PC-3 (cell line): ENCODE measurements at regions not wholly inside any gene's neighbourhood (a gene's known extent, or its start where the extent isn't known, plus 50 kb on each side); places are given as distances from the start of the nearest gene placed in this dataset.
A peak's percentile ranks its signal among the peaks of the same experiment; 100 is the strongest.

Experiments
- ATAC-seq: fragments of 200-7000 bp; cut with Tn5 transposase; 2 replicates; pipeline ENCODE4 v1.9.1; 2020; ENCODE audit warnings: mild to moderate bottlenecking, moderate library complexity
- BruUV-seq: library from RNA; stranded (reverse); fragments of 400-500 nt; replicated peaks from 2 replicates; lab custom pipeline; 2021; lab: Mats Ljungman, UMichigan
- CTCF ChIA-PET: fragments of 300-600 bp; sonication (Branson Sonifier 250); formaldehyde crosslinking; loops from one replicate; lab custom pipeline; 2022; ENCODE audit warnings: antibody characterized with exemption; lab: Charles Lee
- POLR2A ChIA-PET: fragments of 300-600 bp; sonication (Branson Sonifier 250); formaldehyde crosslinking; loops from one replicate; lab custom pipeline; 2022; ENCODE audit warnings: antibody characterized with exemption; ENCODE audit not compliant: unreplicated experiment; lab: Charles Lee
- DNase-seq: peaks from one replicate; pipeline ENCODE4 v3.0.0-alpha.2; 2015
- H2AFZ ChIP-seq: fragments of 300-600 bp; sonication (generic); 2 replicates; pipeline ENCODE4 v1.6.0; 2016; ENCODE audit warnings: antibody characterized with exemption, low read length
- H3F3A ChIP-seq: fragments of 300-600 bp; sonication (generic); one replicate; pipeline ENCODE4 v1.6.0; 2017; ENCODE audit warnings: antibody characterized with exemption, low read length, control low read depth, mild to moderate bottlenecking; ENCODE audit not compliant: unreplicated experiment
- H3K27ac ChIP-seq: fragments of 300-600 bp; sonication (generic); 2 replicates; pipeline ENCODE4 v1.5.1; 2016; ENCODE audit warnings: mild to moderate bottlenecking, low read length
- H3K27me3 ChIP-seq: fragments of 300-600 bp; sonication (generic); 2 replicates; pipeline ENCODE4 v1.6.1; 2016; ENCODE audit warnings: low read length, mixed read lengths
- H3K36me3 ChIP-seq: fragments of 300-600 bp; sonication (generic); 2 replicates; pipeline ENCODE4 v1.6.1; 2016; ENCODE audit warnings: low read depth, mixed run types, low read length, mixed read lengths
- H3K4me1 ChIP-seq: fragments of 300-600 bp; sonication (generic); 2 replicates; pipeline ENCODE4 v1.5.1; 2016; ENCODE audit warnings: low read length; ENCODE audit not compliant: insufficient read depth
- H3K4me2 ChIP-seq: fragments of 300-600 bp; sonication (generic); 2 replicates; pipeline ENCODE4 v1.6.0; 2016; ENCODE audit warnings: low read length
- H3K4me3 ChIP-seq: fragments of 300-600 bp; sonication (generic); 2 replicates; pipeline ENCODE4 v1.5.1; 2016; ENCODE audit warnings: mild to moderate bottlenecking, low read length, mixed read lengths
- H3K79me2 ChIP-seq: fragments of 300-600 bp; sonication (generic); 2 replicates; pipeline ENCODE4 v1.6.1; 2017; ENCODE audit warnings: low read length, mixed read lengths
- H3K9ac ChIP-seq: fragments of 300-600 bp; sonication (generic); 2 replicates; pipeline ENCODE4 v1.6.0; 2016; ENCODE audit warnings: mild to moderate bottlenecking, low read length
- H3K9me2 ChIP-seq: fragments of 300-600 bp; sonication (generic); replicated peaks from 2 replicates; pipeline ENCODE4 v1.6.1; 2016; ENCODE audit warnings: mixed run types, low read length, mixed read lengths
- H3K9me3 ChIP-seq: fragments of 300-600 bp; sonication (generic); 2 replicates; pipeline ENCODE4 v1.6.1; 2016; ENCODE audit warnings: low read length, mixed read lengths
- H4K20me1 ChIP-seq: fragments of 300-600 bp; sonication (generic); 2 replicates; pipeline ENCODE4 v1.6.1; 2016; ENCODE audit warnings: low read length, mixed read lengths
- EZH2 ChIP-seq: fragments of 300-600 bp; sonication (generic); IDR thresholded peaks from one replicate; pipeline ENCODE4 v1.6.1; 2017; ENCODE audit warnings: antibody characterized with exemption, mild to moderate bottlenecking, low read length; ENCODE audit not compliant: unreplicated experiment
- EZH2phosphoT487 ChIP-seq: fragments of 300-600 bp; sonication (generic); IDR thresholded peaks from 2 replicates; pipeline ENCODE4 v1.6.1; 2018; ENCODE audit warnings: mild to moderate bottlenecking, antibody characterized with exemption, low read length, borderline replicate concordance
- intact Hi-C: fragments of 100-400 bp; cut with micrococcal nuclease; formaldehyde crosslinking; loops from 2 replicates; pipeline ENCODE4 v1.9.0; 2023
- TF ChIP-seq, protein P1 (sequence below): fragments of 300-600 bp; sonication (generic); conservative IDR thresholded peaks from 2 replicates; pipeline ENCODE4 v1.5.1; 2017; ENCODE audit warnings: antibody characterized with exemption, low read depth, mild to moderate bottlenecking, low read length

DNA sequence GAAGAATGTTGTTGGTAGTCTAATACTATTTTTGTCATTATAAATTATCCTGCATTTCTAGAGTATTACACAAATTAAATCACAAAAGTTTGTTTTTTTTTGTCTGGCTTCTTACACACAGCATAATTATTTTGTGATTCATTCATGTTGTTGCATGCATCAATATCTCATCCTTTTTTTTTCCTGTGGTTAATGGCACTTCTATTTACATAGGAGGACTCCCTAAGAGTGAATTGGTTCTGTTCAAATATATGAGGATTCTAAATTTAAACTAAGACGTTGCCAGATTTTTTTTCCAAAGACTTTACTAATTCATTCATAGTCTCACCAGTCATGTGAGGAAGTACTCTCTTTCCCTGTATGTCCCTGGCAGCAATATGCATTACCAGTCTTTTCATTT, 303.3 kb downstream of the GPR37 start:
- no peak overlapping the region for H3K4me3 ChIP-seq
- DNase-seq (peak; percentile 86), ATAC-seq (peak; percentile 91)
- peak overlapping the region; percentile 43; the same call in 1 of the 2 replicates for H3K27ac ChIP-seq
- no peaks in the 10 kb centered on the region for H3F3A ChIP-seq
- H2AFZ ChIP-seq, result no peak overlapping the region
- H3K9ac ChIP-seq, result no peak overlapping the region
- TF ChIP-seq EZH2phosphoT487 (no peak), EZH2 (no peak)
- TF ChIP-seq, protein P1, sequence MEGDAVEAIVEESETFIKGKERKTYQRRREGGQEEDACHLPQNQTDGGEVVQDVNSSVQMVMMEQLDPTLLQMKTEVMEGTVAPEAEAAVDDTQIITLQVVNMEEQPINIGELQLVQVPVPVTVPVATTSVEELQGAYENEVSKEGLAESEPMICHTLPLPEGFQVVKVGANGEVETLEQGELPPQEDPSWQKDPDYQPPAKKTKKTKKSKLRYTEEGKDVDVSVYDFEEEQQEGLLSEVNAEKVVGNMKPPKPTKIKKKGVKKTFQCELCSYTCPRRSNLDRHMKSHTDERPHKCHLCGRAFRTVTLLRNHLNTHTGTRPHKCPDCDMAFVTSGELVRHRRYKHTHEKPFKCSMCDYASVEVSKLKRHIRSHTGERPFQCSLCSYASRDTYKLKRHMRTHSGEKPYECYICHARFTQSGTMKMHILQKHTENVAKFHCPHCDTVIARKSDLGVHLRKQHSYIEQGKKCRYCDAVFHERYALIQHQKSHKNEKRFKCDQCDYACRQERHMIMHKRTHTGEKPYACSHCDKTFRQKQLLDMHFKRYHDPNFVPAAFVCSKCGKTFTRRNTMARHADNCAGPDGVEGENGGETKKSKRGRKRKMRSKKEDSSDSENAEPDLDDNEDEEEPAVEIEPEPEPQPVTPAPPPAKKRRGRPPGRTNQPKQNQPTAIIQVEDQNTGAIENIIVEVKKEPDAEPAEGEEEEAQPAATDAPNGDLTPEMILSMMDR, result no peak
- no peaks in the 10 kb centered on the region for H3K79me2 ChIP-seq
- H3K9me2 ChIP-seq, result no peaks in the 10 kb centered on the region
- CTCF ChIA-PET, result no interaction called here
- H3K9me3 ChIP-seq, result no peaks in the 10 kb centered on the region
- H3K4me1 ChIP-seq, result peaks cover 20% of the 10 kb centered on the region
- no TSS peak for BruUV-seq
- no peaks in the 10 kb centered on the region for H4K20me1 ChIP-seq
- intact Hi-C loops, result loop anchor here (2.0 to 5.0 kb wide), 4 partner anchors 21 to 305 kb away; partner anchors contain the start of gene GPR37
- no peaks in the 10 kb centered on the region for H3K36me3 ChIP-seq
- H3K27me3 ChIP-seq, result no peaks in the 10 kb centered on the region
- POLR2A ChIA-PET, result no interaction called here
- H3K4me2 ChIP-seq, result peak overlapping the region; percentile 41; the same call in 1 of the 2 replicates

DNA sequence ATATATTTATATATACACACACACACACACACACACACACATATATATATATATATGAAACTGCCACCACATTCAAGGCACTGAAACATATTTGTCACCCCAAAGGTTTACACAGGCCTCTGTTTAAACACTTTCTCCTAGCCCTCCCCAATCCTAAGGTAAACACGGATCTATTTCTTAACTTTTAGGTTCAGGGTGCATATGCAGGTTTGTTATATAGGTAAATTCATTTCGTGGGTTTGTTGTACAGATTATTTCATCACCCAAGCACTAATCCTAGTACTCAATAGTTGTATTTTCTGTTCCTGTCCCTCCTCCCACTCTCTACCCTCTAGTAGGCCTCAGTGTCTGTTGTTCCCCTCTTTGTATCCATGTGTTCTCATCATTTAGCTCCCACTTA, 305.0 kb downstream of the GPR37 start:
- H3K27ac ChIP-seq, result no peak overlapping the region
- peaks cover 20% of the 10 kb centered on the region for H3K4me1 ChIP-seq
- H3K27me3 ChIP-seq, result no peaks in the 10 kb centered on the region
- H2AFZ ChIP-seq, result no peak overlapping the region
- H3K36me3 ChIP-seq, result no peaks in the 10 kb centered on the region
- TF ChIP-seq EZH2, result no peak
- no peak for TF ChIP-seq EZH2phosphoT487
- TF ChIP-seq, protein P1, result no peak
- no peak overlapping the region for H3K4me2 ChIP-seq
- no peaks in the 10 kb centered on the region for H4K20me1 ChIP-seq
- DNase-seq (peak; percentile 16), ATAC-seq (no peak)
- POLR2A ChIA-PET, result no interaction called here
- H3K4me3 ChIP-seq, result no peak overlapping the region
- no peaks in the 10 kb centered on the region for H3K79me2 ChIP-seq
- no peaks in the 10 kb centered on the region for H3K9me3 ChIP-seq
- CTCF ChIA-PET, result no interaction called here
- H3K9ac ChIP-seq, result no peak overlapping the region
- intact Hi-C loops, result loop anchor here (5.0 kb wide), 3 partner anchors 138 to 307 kb away; partner anchors contain the start of gene GPR37
- BruUV-seq, result no TSS peak
- no peaks in the 10 kb centered on the region for H3F3A ChIP-seq
- no peaks in the 10 kb centered on the region for H3K9me2 ChIP-seq

DNA sequence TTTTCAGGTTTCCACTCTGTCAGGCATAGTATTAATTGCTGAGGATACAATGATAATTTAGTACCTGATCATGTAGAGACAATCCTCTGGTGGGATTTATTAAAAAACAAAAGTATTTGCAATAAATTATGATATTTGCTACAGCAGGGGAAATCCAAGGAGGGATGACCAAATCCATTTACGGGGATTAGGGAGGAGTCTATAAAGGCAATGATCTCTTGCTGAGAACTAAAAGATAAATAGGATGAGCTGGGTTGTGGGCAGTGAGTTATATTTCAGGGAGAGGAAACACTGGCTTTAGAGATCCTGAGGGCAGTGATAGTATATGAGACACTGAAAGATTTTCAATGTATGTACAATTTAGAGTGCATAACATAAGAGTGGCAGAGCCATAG, 305.5 kb downstream of the GPR37 start:
- Histone ChIP-seq H3K4me1 (peaks cover 20% of the 10 kb centered on the region), H3K4me3 (no peak overlapping the region), H3K27me3 (no peaks in the 10 kb centered on the region), H3K9ac (no peak overlapping the region), H3K9me2 (no peaks in the 10 kb centered on the region), H3K9me3 (no peaks in the 10 kb centered on the region), H3K79me2 (no peaks in the 10 kb centered on the region), H3K4me2 (no peak overlapping the region), H3K36me3 (no peaks in the 10 kb centered on the region), H3F3A (no peaks in the 10 kb centered on the region), H4K20me1 (no peaks in the 10 kb centered on the region), H2AFZ (no peak overlapping the region), H3K27ac (no peak overlapping the region)
- ChIA-PET POLR2A (interaction anchor here (0.8 kb wide), 1 partner anchor 460 kb away, joined by 8 read pairs; no protein-coding TSS in a partner anchor), CTCF (no interaction called here)
- BruUV-seq, result no TSS peak
- peak; percentile 25 for ATAC-seq
- TF ChIP-seq EZH2phosphoT487, result no peak
- no peak for TF ChIP-seq EZH2
- TF ChIP-seq, protein P1, result no peak
- intact Hi-C loops, result loop anchor here (5.0 kb wide), 3 partner anchors 138 to 307 kb away; partner anchors contain the start of gene GPR37
- DNase-seq, result peak; percentile 17
